Stimulated activated naive CD4-positive, alpha-beta T cell treated with Interleukin-2 at 50 U/mL for 16 hours (primary cell): ENCODE measurements at regions not wholly inside any gene's neighbourhood (a gene's known extent, or its start where the extent isn't known, plus 50 kb on each side); places are given as distances from the start of the nearest gene placed in this dataset.

Source experiments
- DNase-seq: peaks from one replicate; lab custom pipeline; 2025; lab: John Stamatoyannopoulos, UW

DNA sequence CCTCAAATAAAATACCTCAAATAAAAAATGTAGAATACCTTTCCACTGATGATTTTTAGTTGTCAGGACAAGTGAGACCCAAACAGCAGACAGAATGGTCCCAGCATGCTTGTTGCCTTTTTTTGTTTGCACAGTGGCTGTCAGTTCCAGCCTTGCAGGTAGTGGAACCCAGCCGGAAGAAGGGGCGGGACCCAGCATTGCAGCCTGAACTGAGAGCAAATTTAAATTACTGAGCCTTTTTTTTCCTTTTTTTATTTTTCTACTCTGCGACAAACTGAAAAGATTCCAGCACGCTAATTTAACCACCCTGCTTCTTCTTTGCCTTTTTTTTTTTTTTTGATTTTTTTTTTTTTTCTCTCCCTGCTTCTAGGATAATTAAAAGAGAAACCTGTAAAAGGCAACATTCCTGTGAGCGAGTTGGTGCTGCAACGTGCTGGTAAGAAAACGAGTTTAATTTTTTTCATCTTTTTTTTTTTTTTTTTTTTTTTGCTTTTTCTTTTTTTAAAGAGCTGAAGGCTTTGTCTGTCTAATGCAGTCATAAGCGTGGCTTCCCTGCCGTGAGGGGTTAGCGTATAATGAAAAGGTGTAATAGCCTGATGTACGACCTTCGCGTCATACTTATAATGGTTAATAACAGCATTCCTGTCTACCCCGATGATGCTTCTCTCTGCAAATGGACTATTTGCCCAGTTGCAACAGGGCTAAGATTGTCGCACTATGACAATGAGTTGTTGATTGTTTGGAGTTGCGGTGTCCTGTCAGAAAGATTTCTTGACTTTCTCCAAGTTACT lies 555.3 kb upstream of the CELF2 start:
- DNase-seq = no peak

DNA sequence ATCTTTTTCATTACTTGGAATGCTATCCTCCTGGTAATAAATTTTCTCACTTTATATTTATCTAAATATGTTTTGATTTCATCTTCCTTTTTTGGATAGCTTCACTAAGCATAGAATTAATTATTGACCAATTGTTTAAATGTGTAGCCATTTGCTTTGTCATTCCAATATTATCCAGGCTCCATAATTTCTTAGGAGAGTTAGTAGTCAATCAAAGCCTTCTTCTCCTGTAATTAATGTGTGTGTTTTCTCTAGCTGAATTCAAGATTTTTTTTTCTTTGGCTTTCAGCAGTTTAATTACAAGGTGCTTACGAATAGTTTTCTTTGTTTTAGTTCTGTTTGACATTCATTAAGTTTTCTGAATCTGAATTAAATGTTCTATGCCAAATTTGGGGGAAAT lies 545.9 kb upstream of the CELF2 start:
- no peak for DNase-seq

DNA sequence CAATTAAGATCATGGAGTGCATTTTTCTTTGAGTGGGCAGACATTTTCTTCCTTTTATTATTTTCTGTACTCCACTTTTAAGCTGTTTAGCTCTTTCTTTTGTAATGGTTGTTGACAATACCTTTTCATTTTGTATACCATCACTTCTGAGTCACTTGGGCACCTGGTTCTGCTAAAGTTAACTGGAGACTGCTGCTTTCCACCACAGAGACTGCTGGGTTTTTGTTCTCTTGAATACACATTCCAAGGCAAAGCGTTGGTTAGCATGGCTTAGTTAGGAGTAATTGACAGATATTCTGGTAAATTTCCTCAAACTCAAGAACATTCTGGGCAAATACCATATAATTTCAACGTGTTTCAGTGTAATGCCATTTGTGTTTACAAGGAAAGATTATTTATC lies 541.9 kb upstream of the CELF2 start:
- DNase-seq = no peak

DNA sequence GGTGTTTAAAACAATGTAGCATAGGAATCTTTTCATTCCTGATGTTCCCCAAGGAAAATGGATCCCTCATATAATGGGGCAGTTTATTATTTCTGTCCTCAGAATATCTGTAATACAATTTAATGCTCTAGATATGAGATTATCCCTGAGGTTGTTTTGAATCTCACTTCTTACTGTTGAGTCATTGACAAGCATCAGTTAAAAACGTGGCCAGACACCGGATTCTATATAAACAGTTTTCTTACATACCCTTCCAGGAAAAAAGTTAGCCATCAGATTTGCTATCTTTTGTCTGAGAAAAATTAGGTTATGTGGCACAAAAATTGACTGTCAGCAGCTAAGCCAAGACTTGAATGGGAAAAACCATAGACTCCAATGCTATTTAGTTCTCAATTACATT lies 539.8 kb upstream of the CELF2 start:
- no peak for DNase-seq

DNA sequence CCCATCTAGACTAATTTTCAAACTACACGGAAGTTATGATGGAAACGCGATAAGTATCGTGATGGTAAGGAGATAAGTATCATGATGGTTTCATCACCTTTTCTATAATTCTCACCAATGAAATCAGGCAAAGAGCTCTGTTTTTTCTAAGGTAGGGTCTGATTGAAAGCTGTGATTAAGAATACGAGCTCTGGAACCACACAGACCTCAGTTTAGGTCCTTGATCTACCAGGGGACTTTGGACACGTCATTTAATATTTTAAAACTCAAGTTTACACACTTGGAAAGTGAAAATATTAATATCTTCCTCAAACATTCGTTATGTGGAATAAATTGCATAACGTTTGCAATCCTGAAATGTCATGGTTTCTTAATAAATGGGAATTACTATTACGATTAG lies 538.2 kb upstream of the CELF2 start:
- no peak for DNase-seq

DNA sequence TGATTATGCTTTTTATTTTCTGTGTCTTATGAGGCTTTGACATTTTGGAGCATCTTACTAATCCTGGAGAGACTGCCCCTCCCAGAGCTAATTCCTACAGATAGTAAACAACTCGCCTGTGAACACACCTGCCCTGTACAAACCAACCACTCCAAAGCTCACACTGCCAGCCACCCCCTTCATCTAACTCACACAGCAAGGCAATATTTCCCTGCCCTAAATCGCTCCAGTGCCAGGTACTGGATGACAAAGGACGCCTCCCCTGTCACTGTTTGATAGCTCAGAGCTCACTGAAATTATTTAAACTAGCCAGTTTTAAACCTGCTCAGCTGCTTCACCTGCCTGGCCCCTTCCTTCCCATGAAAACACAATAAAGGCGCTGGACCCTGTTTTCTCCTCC lies 535.1 kb upstream of the CELF2 start:
- DNase-seq = no peak

DNA sequence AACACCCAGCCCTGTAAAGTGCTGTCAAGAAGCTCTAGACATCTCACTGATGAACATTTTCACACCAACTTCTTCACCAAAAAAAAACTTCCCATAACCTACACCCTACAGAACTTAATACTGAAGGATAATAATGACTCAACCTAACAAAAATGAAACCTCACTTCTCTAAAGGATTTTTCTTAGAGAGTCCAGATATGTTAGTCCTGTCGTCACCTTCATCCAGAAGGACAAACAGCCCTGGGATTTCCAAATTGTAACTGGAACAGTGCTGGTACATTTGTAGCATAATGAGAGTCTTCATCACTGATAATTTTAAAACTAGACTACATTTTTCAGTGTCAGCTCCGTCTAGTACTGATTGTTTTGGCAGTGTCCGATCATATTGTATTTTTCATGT lies 528.6 kb upstream of the CELF2 start:
- no peak for DNase-seq

DNA sequence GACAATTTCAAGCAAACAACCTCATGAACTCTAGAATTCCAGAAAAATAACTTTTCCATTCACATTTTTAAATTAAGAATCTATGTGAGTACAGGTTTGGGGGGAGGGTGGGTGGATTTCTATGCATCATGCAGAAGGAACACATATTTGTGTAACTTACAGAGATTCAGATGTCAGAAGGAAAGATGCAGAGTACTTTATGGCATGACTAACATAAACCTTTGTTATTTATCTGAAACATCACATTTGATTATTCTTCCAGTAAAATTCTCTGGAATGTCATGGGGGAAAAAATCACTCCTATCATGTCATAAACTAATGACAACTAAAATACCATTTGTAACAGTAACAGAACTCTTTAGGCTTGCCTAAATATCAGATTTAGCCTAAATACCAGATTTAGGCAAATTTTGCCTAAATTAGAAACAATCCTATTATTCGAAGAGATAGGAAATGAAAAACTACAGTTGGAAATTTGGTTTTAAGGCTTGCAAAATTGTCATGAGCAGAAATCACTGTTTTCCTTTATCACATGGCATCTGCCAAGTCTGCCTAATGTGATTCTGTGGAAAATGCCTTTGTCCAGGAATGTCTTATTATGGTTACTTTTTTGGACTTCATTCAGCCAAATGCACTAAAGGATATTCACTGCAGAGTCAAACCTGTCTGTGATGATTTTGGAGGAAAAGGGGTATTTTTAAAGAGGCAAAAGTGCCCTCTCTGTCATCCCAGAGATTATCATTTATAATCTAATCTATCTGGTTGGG lies 527.7 kb upstream of the CELF2 start:
- no peak for DNase-seq

DNA sequence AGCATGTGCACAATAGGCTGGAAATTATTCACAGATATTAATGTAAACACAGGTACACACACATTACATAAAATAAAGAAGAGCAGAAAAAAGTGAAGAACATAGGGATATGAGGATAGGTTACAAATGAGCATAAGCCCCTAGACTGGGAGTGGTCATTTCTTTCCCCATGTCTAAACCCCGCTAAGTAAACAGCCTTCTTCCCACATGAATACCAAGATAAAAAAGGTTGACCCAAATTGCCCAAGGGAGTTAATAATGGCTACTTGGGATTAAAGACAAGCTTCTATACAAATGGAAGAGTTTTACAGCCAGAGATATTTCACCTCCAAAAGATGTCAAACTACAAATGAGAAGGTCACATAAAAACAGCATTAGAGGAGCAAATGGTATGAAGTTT lies 527.1 kb upstream of the CELF2 start:
- no peak for DNase-seq

DNA sequence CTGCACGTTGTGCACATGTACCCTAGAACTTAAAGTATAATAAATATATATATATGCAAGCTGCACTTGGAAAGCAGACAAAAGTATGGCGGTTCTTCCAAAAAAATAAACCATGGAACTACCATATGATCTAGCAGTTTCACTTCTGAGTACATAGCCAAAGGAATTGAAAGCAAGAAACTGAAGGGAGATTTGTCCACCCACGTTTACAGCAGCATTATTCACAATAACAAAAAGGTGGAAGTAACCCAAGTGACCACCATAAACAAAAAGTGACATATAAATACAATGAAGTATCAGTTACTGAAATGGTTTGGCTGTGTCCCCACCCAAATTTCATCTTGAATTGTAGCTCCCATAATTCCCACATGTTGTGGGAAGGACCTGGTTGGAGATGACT lies 525.3 kb upstream of the CELF2 start:
- DNase-seq = no peak

DNA sequence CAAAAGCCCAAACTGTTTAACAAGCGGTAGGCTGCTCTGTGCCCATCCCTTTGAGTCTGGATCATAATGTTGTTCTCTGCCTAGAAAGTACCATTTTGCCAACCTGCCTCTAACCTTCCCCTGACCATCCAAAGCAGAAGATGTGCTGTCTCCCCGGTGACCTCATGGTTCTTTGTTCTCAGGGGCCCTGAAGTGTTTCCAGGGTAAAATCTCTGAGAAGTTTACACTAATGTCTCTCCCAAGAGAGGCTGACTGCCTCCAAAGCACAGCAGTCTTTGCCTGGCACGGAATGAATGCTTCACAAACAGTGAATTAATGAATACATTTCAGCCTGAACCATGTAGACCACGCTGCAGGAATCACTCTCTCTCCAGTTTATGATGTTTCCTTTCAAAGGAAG lies 523.8 kb upstream of the CELF2 start:
- DNase-seq = no peak

DNA sequence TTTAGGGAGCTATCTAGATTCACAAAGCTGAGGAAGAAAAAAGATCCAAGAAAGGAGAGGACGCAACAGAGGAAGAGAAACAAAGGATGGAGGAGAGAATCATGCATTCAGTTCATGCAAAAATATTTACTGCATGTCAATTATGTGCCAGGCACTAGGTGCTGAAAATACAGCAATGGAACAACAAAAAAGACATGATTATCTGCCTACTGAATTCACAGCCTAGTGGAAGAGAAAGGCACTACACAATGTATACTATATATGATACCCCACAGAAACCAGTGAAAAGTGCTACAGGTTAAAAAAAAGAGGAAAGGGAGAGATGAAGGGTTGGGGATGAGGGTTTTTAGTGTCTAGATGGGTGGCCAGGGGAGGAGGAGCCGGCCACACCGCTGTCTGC lies 520.4 kb upstream of the CELF2 start:
- DNase-seq = no peak

DNA sequence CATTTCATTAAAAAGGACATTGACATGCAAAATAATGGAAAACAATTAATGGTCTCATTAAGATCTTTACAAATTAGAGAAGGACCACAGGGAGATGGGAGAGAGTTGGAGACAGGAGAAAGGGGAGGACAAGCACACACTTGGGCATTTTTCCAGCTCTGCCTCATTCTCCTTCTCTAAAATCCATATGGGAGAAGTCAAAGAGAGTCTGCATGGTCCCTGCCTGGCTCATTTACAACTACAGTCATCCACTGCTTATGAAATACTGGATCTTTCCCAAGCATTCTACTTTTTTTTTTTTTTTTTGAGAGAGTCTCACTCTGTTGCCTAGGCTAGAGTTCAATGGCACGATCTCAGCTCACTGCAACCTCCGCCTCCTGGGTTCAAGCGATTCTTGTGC lies 518.9 kb upstream of the CELF2 start:
- no peak for DNase-seq

DNA sequence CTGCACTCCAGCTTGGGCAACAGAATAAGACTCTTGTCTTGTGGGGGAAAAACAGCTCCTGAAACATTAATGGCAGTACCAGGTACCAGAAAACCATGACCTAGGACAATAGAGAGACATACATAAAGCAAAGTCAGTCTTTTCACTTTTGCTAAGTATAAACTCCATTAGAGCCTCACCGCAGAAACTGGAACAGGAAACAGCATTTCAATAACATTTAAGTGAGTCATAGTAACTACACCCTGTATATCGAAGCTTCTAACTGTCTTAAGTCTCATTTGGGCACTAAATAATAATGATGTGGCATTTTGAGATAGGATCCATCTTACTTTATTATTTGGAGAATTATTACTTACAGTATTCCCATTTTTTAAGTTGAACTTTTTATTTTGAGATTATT lies 517.8 kb upstream of the CELF2 start:
- no peak for DNase-seq

DNA sequence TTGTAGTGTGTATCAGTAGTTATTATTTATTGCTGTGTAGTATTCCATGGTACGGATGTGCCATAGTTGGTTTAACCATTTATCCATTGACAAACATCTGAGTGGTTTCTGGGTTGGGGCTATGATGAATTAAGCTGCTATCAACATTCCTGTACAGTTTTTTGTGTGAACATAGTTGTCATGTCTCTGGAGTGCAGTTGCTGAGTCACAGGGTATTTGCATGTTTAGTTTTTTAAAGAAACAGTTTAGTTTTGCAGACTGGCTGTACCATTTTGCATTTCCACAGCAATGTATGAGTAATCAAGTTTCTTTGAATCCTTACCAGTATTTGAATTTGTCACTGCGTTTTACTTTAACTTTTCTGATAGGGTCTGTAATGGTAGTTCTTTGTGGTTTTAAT lies 516.7 kb upstream of the CELF2 start:
- no peak for DNase-seq

DNA sequence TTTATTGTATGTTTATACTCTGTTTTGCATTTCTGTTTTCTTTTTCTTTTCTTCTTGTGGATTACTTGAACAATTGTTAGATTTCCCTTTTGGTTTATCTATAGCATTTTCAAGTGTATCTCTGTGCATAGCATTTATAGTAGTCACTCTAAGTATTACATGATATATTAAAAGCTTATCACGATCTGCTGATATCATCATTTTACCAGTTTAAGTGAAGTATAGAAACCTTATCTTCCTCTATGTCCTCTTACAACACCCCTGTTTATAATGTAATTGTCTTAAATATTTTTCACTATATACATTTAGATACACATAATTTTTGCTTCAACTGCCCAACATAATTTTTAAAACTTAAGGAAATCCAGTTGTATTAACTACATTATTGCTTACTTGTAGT lies 513.9 kb upstream of the CELF2 start:
- DNase-seq = no peak

DNA sequence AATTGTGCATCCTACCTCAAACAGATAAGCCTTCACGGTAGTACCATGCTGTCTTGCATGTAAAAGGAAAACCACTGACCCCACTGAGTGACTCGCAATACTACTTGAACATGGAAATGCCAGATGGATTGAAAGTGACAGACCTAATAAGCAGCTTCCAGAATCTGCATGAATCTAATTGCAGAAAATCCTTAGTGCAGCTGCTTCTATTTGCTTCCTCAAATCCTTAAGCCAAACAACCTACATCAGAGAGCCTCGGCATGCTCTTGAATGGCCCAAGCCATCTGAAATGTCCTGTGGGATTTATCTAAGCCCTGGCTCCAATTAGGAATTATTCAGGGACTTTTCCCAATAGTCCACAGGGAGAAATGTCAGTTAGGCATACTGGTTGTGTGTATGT lies 509.5 kb upstream of the CELF2 start:
- DNase-seq = no peak

DNA sequence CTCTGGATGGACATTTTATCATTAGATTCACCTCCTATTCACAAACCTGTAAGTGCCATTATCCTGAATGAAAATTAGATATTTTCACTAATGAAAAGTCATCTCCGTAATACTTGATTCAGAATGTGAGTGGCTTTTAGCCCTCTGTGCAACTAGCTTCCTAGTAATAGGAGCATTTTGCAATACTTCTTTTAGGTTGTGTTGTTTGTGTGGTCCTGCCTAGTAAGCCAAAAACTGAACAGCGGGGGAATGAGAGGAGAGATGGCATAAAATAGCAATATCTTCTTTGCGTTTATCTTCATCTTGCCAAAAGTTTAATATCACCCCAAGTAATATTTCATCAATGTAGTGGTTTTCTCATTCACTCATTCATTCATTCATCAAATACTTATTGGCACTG lies 507.5 kb upstream of the CELF2 start:
- no peak for DNase-seq

DNA sequence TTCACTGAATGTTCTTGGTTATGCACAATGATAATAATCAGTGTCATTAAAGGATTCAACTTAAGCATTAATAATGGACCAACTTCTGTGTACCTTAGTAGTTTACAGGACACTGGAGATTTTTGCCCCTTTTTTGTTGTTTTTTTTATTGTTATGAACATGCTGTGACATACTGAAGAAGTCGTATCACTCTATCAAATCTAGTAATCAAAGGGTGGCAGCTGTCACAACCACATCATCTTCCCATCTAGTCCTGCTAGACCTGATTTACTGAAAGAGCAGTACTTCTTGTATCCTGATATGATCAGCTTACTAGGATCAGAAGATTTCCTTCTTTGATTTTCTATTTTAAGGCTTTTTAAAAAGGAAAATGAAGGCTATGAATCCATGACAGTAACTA lies 504.6 kb upstream of the CELF2 start:
- DNase-seq = no peak

DNA sequence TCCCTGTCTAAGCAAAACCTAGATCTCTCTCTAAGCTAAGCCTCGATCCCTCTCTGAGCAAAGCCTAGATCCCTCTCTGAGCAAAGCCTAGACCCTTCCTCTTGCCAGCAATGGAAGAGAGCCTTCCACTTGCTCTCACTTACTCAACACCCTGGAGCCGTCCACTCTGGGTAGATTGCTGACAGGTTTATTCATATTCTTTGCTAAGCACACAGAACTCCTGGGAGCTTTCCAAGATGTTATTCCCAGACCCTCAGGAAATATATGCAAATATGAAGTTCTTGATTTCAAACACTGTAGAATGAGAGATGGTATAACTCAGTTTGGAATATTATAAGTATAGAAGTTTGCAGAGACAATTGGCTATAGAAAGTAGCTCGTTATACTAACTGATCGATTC lies 503.8 kb upstream of the CELF2 start:
- no peak for DNase-seq

DNA sequence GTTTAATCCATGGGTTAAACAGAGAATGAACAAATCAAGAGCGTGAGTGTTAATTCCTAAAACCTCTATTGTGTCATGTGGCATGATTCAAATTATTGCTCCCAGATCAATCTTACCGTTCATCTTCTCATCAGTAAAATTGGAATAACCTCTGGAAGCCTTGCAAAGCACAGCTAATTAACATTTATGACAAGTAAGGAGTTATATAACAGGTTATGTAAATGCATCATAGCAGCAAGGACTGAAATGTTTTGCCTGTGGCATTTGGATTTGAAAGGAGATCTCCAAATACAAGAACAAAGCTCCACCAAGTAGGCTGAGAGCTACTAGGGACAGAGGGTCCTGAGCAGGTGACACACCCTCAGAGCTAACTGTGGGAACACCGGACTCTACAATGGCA lies 502.9 kb upstream of the CELF2 start:
- no peak for DNase-seq

DNA sequence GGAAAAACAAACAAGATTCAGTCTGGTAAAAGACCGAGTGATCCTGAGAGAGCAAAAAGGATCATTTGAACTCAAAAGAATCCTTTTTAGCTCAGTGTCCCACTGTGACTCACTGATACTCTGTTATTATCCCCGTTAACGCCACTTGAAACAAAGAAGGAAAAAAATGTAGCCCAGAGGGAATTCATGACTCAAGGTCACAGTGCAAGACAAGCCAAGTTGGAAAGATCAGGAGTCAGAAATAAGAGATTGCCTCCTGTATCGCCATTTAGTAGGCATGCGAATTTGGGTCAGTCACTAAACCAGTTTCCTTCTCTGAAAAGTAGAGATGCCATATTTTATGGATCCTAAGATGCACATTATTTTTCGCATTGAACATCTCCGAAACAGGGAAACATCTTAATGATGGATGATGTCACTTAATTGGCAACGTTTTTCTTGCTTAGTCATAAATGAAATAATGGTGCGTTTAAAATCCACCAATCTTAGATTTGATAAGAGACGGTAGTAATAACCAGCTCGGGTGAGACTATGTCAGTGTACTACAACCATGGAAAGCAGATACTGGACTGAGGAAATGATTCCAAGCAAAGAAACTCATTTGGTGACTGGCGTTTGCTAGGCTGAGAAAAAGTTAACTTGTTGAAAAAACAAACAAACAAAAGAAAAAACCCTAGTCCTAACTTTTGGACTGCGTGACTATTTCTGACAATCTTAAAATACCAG lies 502.0 kb upstream of the CELF2 start:
- DNase-seq = no peak
